HEK293 (cell line): ENCODE measurements at regions not wholly inside any gene's neighbourhood (a gene's known extent, or its start where the extent isn't known, plus 50 kb on each side); places are given as distances from the start of the nearest gene placed in this dataset.

ENCODE experiments used
- CTCF ChIP-seq: fragments of 450-650 bp; formaldehyde crosslinking; IDR thresholded peaks from 2 replicates; pipeline ENCODE4 v1.5.1; 2016; ENCODE audit warnings: missing biosample characterization, missing genetic modification characterization
- PBX3 ChIP-seq: sonication (generic); formaldehyde crosslinking; IDR thresholded peaks from 2 replicates; pipeline ENCODE4 v1.8.1; 2022; ENCODE audit warnings: mild to moderate bottlenecking, moderate library complexity, missing genetic modification reagents
- ZNF174 ChIP-seq: fragments of 450-650 bp; formaldehyde crosslinking; IDR thresholded peaks from 2 replicates; pipeline ENCODE4 v1.5.0; 2017; ENCODE audit warnings: missing biosample characterization, mild to moderate bottlenecking, missing genetic modification characterization
- TF ChIP-seq, protein P1 (sequence below): fragments of 450-650 bp; formaldehyde crosslinking; IDR thresholded peaks from 2 replicates; pipeline ENCODE4 v1.5.1; 2016; ENCODE audit warnings: missing biosample characterization, missing genetic modification characterization

DNA sequence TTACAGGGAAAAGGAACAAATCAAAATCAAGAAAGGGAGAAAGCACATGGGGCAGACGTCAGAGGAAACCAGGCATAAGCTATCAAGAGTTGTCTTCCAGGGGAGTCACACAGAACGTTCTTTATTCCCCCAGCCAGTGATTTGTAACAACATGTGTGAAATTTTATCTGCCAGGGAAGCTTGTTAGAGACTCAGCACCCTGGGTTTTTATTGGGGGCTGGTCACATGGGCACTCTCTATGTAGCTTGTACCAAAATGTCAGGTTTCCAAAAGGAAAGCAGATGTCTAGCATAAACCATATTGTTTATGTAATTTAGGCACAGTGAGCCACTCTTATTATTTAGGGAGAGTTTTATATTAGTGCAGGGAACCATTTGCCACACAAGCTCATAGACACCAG, 440.4 kb upstream of the DCN start:
- TF ChIP-seq ZNF174 (tag by site-specific recombination), result no peak
- TF ChIP-seq CTCF, result no peak
- TF ChIP-seq, protein P1, sequence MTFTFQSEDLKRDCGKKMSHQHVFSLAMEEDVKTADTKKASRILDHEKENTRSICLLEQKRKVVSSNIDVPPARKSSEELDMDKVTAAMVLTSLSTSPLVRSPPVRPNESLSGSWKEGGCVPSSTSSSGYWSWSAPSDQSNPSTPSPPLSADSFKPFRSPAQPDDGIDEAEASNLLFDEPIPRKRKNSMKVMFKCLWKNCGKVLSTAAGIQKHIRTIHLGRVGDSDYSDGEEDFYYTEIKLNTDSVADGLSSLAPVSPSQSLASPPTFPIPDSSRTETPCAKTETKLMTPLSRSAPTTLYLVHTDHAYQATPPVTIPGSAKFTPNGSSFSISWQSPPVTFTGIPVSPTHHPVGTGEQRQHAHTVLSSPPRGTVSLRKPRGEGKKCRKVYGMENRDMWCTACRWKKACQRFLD (tag by site-specific recombination), result no peak
- TF ChIP-seq PBX3 (CRISPR knock-in tag), result no peak
